ENCODE measurements at regions not wholly inside any gene's neighbourhood (a gene's known extent, or its start where the extent isn't known, plus 50 kb on each side); places are given as distances from the start of the nearest gene placed in this dataset.
"Not testable (repeated sequence)": the region's sequence is repeated elsewhere in the genome, so short reads cannot be mapped to it uniquely, and the experiment has no call there.

DNA sequence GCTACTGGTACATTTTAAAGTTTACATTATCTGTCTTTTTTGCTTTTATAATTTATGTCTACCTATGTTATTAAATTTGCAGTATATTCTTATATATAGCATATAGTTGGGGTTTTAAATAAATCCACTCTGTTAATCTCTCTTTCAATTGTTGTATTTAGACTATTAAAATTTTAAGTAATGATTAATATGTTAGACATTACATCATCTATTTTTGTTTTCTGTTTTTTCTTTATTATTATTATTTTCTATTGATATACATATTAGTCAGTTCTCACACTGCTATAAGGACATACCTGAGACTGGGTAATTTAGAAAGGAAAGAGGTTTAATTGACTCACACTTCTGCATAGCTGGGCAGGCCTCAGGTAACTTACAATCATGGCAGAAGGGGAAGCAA, 1338.2 kb upstream of the GJE1 start:
- DNase-seq = no peak

DNA sequence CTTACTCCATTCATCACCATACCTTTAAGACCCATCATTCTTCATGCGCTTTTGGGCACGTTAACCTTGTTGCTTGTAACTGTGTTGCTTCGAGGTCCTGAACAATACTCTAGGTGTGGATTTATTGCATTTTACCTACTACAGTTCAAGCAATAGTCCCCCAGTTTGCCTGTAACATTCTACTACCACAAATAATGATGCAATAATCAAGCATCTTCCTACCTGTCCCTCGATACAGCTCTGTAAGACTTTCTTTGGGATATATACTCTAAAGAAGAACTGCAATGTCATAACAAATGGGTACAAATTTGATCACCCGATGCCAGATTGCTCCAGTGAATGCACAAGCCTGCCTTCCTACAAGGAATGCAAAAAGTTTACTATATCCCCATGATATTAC, 1342.6 kb upstream of the GJE1 start:
- no peak for DNase-seq

DNA sequence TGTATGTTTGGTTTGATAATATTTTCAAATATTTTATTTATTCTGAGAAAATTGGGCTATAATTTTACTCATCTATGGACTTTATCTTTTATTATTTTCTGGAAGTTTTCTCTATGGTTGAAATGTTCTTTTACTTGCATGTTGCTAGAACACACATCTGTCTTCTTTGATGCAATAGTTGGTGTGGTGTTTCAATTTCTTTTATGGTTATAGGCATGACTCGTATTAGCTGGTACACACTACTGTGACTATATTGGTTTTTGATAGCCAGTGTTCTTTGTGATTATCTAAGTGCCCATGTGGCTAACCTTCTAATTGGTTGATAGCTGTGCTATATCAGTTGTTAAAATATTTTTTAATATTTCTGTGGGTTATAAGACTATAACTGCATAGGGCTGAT, 1343.3 kb upstream of the GJE1 start:
- DNase-seq = no peak

DNA sequence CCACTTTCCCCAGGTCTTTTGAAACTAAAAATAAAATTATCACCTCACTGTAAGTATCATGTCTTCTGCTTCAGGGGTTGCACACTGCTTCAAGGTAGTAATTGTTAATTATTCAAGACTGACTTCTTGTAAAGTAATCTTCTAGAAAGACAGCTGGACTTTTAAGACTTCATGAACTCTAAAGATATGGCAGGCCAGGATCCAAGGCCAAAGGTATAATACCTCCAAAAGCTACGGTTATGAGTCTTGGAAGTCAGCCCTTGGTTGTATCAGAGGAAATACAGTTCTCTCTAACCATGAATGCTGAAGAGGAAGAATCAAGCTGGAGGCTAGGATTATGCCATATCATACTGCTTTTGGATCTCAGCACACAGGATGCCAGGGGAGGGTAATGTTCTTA, 1346.8 kb upstream of the GJE1 start:
- DNase-seq = no peak

DNA sequence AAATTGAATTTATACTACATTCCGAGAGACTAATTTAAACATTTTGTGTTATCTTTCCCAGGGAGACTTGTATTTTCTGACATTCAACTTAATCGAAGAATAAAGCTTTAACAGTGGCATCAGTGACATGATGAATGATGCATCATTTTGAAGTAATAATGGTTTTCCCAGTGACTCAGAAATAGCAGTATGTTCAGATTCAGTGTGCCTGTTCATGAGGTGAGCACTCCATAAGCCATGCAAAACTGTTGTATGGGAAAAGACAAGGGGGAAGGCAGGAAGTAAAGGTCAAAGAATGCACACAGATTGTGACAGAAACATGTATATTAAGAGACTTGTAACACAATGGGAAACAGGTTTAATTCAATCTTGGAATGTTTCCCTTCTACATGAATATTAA, 1348.2 kb upstream of the GJE1 start:
- DNase-seq = no peak

DNA sequence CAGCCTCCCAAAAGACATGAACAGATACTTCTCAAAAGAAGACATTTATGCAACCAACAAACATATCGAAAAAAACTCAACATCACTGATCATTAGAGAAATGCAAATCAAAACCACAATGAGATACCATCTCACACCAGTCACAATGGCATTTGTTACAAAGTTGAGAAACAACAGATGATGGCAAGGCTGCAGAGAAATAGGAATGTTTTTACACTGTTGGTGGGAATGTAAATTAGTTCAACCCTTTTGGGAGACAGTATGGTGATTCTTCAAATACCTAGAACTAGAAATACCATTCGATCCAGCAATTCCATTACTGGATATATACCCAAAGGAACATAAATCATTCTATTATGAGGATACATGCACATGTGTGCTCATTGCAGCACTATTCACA, 1349.2 kb upstream of the GJE1 start:
- not testable (repeated sequence) for DNase-seq

DNA sequence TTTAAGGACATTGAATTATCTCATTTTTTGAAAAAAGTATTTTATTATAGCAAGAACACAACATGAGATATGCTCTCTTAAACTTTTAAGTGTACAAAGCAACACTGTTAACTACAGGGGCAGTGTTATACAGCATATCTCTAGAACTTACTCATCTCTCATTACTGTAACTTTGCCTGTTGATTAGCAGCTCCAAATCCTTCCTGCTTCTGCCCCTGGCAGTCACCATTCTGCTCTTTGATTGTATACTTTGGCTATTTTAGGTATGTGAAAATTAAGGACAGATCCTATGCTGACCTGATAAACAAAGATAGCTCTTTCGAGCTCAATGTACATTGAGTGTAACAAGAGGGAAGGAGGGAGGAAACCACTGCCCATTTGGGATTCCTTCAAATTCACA, 1349.8 kb upstream of the GJE1 start:
- no peak for DNase-seq

DNA sequence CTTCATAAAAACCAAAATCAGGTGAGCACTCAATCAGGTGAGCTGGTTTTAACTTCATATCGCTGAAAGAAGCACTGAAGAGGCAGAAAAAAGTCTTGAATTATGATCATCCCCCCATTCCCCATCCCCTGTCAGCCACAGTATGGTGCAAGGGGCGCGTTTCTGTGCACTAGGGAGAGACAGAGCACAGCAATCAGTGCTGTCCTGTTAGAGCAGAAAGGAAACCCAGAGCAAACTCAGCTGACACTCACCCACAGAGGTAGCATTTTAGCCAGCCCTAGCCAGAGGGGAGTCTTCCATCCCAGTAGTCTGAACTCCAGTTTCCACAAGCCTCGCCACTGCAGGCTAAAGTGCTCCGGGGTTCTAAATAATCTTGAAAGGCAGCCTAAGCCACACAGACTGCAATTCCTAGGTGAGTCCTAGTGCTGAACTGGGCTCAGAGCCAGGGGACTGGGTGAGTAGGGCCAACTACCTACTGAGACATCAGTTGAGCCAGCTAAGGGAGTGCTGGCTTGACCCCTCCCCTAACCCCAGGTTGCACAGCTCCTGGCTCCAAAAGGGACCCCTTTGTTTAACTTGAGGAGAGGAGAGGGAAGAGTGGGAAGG, 1352.6 kb upstream of the GJE1 start:
- DNase-seq = no peak

DNA sequence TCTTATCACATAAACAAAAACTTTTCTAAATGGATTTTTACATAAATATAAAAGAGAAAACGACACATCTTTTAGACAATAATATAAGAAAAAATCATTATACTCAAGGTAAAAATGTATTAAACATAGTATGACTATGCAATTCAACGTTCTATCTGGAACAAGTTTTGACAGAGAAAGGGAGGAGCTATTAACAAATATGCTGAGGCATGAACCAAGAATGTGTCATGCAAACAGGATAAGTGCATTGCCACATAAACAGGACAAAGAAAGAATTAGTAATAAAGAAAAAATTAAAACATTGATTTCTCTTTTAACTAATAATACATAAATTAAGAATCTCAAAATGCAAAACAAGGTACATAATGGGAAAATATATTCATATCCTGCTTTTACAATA, 1353.4 kb upstream of the GJE1 start:
- no peak for DNase-seq

DNA sequence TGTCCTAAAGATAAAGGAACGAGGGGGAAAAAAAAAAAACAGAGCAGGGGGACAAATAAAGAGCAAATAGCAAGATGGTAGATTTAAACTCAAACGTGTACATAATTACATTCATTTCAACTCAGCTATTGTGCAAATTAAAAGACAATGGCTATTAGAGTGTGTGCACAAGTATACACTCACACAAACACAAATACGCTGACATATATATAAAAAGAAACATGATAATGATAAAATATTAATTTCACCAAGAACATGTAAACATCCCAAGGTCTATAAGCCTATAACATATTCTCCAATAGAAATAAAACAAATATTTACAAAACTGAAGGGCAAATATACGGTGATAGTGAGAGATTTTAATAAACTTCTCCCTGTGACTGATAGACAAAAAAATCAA, 1354.9 kb upstream of the GJE1 start:
- no peak for DNase-seq

DNA sequence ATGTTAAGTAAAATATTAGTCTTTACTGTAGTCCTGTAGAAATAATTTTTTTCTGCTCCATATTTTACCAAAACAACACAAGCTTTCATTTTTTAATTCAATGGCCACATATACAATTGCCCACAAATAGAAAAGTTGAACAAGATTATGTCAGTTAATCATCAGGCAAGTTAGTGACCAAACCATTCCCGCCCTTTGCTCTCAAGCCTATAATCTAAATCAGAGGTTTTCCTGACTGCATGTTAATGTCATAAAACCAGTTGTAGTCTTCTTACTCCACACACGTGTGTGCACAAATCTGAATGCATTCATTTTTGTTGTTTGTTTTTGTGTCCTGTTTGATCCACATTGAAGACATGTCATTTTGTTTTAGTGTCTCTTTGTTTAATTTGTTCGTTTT, 1357.7 kb upstream of the GJE1 start:
- DNase-seq = no peak

DNA sequence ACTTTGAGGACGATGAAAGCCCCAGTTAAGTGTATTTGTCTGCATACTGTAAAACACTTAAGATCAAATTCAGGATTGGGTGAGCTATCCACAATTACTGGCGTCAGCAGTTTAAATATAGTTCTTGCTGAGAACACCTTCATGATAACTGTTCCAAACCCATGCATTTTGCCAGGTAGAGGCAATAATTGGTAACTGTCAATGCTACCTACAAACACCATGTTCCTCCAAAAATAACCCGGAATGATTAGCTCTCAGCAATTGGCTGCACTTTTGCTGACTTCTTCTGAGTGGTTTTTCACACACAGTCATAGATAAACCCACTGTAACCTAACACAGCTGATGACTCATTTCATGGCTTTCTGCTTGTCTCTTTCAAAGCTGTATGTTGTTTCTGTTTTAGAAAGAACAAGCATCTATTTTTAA, 1358.6 kb upstream of the GJE1 start:
- DNase-seq = no peak

DNA sequence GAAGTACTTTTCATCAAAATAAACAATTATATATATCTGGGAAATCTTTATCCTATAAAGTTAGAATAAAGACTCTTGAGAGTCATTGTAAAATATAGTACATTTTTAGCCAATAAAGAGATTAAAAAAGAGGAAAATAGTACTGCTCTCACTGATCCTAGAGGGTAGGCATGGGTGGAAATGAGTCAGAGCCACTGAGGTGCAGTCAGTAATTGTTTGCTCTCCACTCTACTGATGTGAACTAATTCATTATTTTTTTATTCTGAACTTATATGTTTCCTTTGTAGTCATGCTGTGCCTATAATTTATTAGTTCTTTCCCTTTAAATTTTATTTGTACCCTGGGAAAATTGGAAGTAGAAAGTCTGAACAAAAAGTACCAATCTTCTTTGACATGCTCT, 1359.4 kb upstream of the GJE1 start:
- no peak for DNase-seq

DNA sequence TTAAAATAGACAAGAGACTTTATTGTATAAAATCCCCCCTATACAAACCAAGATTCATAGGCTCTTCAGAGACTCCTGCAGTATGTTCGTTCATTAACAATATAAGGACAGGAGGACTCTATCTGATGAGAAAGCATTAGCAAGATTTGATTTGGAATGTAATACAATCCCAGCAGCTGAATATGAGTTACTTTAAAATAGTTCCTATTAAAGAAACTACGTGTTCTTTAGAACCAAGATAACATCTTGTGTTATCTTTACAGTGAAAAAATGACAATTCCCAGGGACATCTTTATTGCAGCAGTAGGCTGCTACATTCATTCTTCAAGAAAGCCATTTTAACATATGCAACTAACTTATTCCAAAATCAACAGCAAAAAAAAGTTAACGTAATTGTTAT, 1360.1 kb upstream of the GJE1 start:
- no peak for DNase-seq

DNA sequence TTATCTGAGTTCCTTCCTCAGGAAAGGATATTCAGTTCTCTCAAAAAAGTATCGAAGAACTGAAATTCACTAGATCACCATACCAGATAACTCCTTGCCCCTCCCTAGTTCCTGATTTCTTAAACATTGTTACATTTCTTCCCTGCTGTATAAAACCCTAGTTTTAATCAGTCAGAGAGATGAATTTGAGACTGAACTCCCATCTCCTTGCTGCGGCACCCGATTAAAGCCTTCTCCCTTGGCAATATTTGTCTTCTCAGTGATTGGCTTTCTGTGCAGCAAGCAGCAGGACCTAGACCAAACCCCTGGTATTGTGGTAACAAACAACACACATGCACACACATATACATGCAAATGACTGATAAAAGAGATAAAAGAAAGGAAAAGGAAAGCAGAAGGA, 1364.6 kb upstream of the GJE1 start:
- DNase-seq = no peak

DNA sequence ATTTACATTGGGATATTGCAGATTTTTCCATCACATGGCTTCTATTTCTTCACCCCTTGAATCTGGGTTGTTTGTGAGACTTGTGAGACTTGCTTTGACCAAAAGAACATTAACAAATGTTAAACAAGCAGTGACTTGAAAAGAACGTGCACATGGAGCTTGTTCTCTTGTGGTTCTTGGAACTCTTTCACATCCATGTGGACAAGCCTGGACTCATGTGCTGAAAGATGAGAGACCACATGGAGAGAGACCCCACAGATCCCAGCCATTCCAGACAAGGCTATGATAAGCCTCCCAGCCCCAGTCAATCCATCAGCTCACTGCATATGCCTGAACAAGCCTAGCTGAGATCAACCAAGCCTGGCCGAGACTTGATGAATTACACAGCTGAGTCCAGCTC, 1365.7 kb upstream of the GJE1 start:
- DNase-seq = no peak

DNA sequence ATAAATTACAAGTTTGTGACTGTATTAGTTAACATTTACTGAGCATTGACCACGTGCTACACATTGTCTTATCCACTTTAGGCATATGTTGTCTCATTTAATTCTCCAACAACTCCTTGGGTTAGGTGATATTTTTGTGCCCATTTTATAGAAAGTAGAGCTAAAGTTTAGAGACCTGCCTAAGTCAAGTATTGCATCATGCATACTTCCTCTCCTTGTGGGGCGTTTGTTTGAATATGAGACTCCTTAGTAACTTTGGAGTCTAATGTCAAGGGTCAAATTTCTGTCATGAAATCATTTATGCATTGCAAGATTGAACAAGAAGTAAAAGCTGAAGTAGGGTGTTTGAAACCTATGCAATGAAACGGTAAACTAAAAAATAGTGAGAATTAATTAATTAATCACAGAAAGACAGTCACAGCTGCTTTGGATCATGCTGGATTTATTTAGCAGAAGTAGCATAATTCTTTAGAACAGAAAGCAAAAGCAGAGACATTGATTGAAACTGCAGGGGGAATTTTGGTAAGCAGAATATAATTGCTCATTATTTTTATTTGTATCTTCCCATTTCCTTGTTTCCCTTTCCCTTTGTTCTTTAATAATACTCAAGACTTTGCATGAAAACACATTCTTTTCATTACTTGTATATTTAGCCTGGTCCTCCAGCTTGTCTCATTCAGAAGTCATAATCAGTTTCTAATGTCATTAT, 1374.4 kb upstream of the GJE1 start:
- DNase-seq = no peak

DNA sequence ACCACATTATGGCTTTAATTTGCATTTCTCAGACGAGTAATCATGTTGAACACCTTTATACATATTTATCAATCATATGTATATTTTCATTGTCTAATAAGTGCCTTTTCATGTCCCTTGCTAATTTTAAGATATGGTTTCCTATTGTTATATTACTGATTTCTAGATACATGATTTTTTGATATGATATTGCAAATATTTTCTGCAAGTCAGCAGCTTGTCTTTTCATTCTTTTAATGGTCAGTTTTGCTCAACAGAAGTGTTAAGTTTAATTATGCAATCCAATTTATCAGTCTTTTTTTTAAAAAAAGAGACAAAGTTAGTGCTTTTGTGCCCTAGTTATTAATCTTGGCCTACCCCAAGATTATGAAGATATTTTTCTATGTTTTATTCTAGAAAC, 1377.8 kb upstream of the CITED2 start:
- no peak for DNase-seq

DNA sequence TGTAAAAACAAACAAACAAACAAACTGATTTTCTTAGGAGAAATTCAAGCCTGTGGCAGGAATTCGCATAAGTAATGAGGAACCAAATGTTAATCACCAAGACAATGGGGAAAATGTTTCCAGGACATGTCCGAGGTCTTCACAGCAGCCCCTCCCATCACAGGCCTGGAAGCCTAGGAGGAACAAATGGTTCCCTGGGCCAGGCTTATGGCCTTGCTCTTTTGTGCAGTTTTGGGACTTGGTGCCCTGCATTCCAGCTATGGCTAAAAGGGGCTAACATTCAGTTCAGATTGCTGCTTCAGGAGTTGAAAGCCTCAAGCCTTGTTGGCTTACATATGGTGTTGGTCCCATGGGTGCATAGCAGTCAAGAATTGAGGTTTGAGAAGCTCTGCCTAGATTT, 1372.7 kb upstream of the CITED2 start:
- no peak for DNase-seq

DNA sequence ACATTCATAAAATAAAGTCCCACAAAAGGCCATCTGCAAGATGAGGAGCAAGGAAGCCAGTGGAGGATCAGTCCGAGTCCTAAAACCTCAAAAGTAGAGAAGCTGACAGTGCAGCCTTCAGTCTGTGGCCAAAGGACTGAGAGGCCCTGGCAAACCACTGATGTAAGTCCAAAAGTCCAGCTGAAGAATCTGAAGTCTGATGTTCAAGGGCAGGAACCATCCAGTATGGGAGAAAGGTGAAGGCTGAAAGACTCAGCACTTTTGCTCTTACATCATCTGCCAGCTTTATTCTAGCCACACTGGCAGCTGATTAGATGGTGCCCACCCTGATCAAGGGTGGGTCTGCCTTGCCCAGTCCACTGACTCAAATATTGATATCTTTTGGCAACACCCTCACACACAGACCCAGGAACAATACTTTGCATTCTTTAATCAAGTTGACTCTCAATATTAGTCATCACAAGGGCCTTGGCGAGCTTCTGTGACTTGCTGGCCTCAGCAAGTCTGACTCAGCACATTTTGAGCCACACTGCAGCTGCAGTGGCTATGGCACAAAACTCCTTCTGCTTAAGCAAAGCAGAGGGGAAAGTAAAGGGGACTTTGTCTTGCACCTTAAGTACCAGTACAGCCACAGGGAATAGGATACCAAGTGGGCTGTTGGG, 1370.3 kb upstream of the CITED2 start:
- DNase-seq = no peak

DNA sequence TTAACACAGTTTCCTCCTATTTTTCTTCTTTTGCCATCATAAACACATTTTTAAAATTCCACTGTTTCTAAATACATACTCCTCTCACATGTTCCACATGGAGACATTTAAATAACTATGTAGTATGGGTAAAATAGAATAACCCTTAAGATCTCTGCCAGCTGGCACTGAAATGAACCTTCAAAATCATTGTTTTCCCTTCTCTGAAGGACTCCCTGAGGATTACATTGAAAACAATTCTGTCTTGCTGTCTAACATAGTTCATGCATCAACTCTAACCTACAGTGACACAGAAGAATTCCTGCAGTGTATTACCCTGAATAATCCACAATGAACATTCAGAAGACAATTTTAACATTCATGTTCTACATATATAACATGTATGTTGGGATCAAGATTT, 1361.8 kb upstream of the CITED2 start:
- DNase-seq = no peak

DNA sequence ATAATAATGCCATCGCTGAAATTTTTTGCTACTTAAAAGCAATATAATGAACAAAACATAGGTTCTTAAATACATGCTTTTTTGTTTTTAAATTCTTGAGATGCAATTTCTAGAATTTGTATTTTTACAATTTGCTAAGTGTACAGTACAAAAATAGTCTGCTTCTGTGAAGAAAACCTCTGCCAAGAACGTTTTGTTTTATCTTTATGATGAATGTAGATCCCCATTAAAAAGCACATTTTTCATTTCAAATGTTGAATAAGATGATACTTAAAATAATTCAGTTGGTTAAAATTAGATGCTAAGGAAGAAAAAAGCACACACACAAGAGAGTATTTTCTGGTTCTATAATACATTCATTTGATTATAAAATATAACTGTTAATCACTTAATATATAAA, 1358.5 kb upstream of the CITED2 start:
- no peak for DNase-seq

DNA sequence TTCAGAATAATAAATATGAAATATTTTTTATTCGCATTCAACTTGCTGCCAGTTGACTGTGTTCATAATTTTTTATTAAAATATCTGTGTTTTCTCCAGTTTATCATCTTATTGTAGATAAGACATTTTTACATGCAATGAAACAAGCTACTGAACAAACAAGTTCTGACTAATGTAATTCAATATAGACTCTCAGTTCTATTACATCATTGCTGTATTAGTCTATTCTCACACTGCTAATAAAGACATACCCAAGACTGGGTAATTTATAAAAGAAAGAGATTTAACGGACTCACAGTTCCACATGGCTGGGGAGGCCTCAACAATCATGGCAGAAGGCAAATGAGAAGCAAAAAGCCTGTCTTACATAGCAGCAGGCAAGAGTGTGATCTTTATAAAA, 1357.7 kb upstream of the CITED2 start:
- DNase-seq = no peak

DNA sequence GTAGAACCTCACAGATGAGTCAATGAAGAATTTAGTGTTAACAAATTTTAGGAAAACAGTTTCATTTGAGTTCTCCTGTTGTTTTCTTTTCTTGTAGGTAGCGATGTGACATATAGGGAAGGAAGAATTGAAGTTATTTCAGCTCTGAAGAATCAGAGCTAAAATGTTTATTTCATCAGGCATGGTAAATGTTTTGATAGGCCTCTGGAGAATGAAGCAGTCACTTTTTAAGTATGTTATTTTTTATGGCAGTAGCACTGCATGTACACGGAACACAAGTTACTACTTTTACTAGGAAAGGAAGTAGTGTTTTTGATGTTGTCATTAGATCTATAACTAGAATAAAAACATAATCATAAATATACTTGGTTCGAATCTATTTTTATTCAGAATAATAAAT, 1357.3 kb upstream of the CITED2 start:
- DNase-seq = no peak

DNA sequence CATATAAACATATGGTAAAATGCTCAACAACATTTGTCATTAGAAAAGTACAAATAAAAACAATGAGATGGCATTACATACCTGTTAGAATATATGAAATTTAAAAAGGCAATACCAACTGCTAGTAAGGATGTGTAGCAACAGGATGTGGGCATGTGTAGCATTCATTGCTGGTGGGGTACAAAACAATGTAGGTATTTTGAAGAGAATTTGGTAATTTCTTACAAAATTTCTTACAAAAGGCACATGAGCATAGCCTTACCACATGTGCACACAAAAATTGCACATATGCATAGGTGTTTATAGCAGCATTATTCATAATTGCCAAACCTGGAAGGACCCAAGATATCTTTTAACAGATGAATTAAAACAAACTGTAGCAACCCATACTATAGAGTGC, 1355.1 kb upstream of the CITED2 start:
- DNase-seq = no peak
